Subcutaneous abdominal adipose tissue (tissue), 5 donors: ENCODE measurements at regions not wholly inside any gene's neighbourhood (a gene's known extent, or its start where the extent isn't known, plus 50 kb on each side); places are given as distances from the start of the nearest gene placed in this dataset.

Experiments used
- H3K27ac ChIP-seq: one replicate; pipeline ENCODE4 v1.7.0; 2013; ENCODE audit warnings: low read depth, mild to moderate bottlenecking, inconsistent platforms, low read length, moderate library complexity
- H3K27me3 ChIP-seq, 5 donors: one replicate each; pipeline ENCODE4 v1.7.0; 2013; ENCODE audit warnings: low read length in 5 of 5, inconsistent platforms in 1 of 5; ENCODE audit not compliant: control insufficient read depth in 5 of 5, insufficient read depth in 4 of 5
- H3K36me3 ChIP-seq, 5 donors: one replicate each; pipeline ENCODE4 v1.7.0; 2013; ENCODE audit warnings: low read length in 5 of 5; ENCODE audit not compliant: control insufficient read depth in 5 of 5, insufficient read depth in 5 of 5
- H3K4me1 ChIP-seq, 5 donors: one replicate each; pipeline ENCODE4 v1.7.0; 2013; ENCODE audit warnings: low read length in 5 of 5, mild to moderate bottlenecking in 3 of 5, moderate library complexity in 1 of 5; ENCODE audit not compliant: control insufficient read depth in 5 of 5, insufficient read depth in 5 of 5
- H3K4me3 ChIP-seq, 5 donors: one replicate each; pipeline ENCODE4 v1.7.0; 2013; ENCODE audit warnings: low read length in 5 of 5, low read depth in 1 of 5
- H3K9ac ChIP-seq, 5 donors: one replicate each; pipeline ENCODE4 v1.7.0; 2013; ENCODE audit warnings: low read length in 5 of 5, mild to moderate bottlenecking in 4 of 5, moderate library complexity in 3 of 5
- H3K9me3 ChIP-seq, 5 donors: one replicate each; pipeline ENCODE4 v1.7.0; 2013; ENCODE audit warnings: low read length in 5 of 5; ENCODE audit not compliant: control insufficient read depth in 5 of 5
- donor health status: healthy.
- donor health status: healthy.
- donor health status: healthy.
- donor health status: healthy.
- donor health status: healthy.

GRCh38 chr7:156459582-156459981 is 181.0 kb upstream of the RNF32 start:
- H3K9me3 ChIP-seq: peaks cover 0 to 6% (median 3%) of the 10 kb centered on the region in 5 donors
- H3K4me3 ChIP-seq: no peak overlapping the region
- no peaks in the 10 kb centered on the region for H3K36me3 ChIP-seq

GRCh38 chr7:156459067-156459466 is 181.5 kb upstream of the RNF32 start:
- no peak overlapping the region for H3K27ac ChIP-seq
- H3K9ac ChIP-seq: no peak overlapping the region
- H3K36me3 ChIP-seq: no peaks in the 10 kb centered on the region
- peaks cover 0 to 1% (median 0%) of the 10 kb centered on the region in 5 donors for H3K9me3 ChIP-seq
- no peak overlapping the region for H3K4me3 ChIP-seq
- H3K27me3 ChIP-seq: peaks cover 0 to 5% (median 2%) of the 10 kb centered on the region in 5 donors
- no peaks in the 10 kb centered on the region for H3K4me1 ChIP-seq

More at GRCh38 chr7:156459582-156459981, 181.0 kb upstream of the RNF32 start:
- H3K9ac ChIP-seq: no peak overlapping the region
- H3K27me3 ChIP-seq: peaks cover 0 to 5% (median 2%) of the 10 kb centered on the region in 5 donors
- H3K4me1 ChIP-seq: no peaks in the 10 kb centered on the region
- no peak overlapping the region for H3K27ac ChIP-seq

GRCh38 chr7:156458011-156458410 is 182.6 kb upstream of the RNF32 start:
- H3K27me3 ChIP-seq: peaks cover 0 to 5% (median 2%) of the 10 kb centered on the region in 5 donors
- no peaks in the 10 kb centered on the region for H3K36me3 ChIP-seq
- H3K9me3 ChIP-seq: no peaks in the 10 kb centered on the region
- no peak overlapping the region for H3K27ac ChIP-seq
- no peak overlapping the region for H3K9ac ChIP-seq
- H3K4me3 ChIP-seq: no peak overlapping the region
- no peaks in the 10 kb centered on the region for H3K4me1 ChIP-seq

GRCh38 chr7:156456503-156457115 is 184.0 kb upstream of the RNF32 start:
- Histone ChIP-seq H3K27me3 (peaks cover 0 to 5% (median 0%) of the 10 kb centered on the region in 5 donors), H3K27ac (no peak overlapping the region), H3K4me3 (no peak overlapping the region), H3K36me3 (no peaks in the 10 kb centered on the region), H3K9me3 (no peaks in the 10 kb centered on the region), H3K4me1 (no peaks in the 10 kb centered on the region), H3K9ac (no peak overlapping the region)

GRCh38 chr7:156456032-156456431 is 184.5 kb upstream of the RNF32 start:
- H3K4me3 ChIP-seq: no peak overlapping the region
- no peaks in the 10 kb centered on the region for H3K36me3 ChIP-seq
- H3K9ac ChIP-seq: no peak overlapping the region
- no peaks in the 10 kb centered on the region for H3K4me1 ChIP-seq
- H3K9me3 ChIP-seq: no peaks in the 10 kb centered on the region
- H3K27ac ChIP-seq: no peak overlapping the region
- peaks cover 0 to 5% (median 0%) of the 10 kb centered on the region in 5 donors for H3K27me3 ChIP-seq

- H3K27ac ChIP-seq: no peak overlapping the region
- no peak overlapping the region for H3K4me3 ChIP-seq
- H3K4me1 ChIP-seq: no peaks in the 10 kb centered on the region
- no peak overlapping the region for H3K9ac ChIP-seq
- no peaks in the 10 kb centered on the region for H3K27me3 ChIP-seq
- no peaks in the 10 kb centered on the region for H3K36me3 ChIP-seq
- peaks cover 0 to 8% (median 0%) of the 10 kb centered on the region in 5 donors for H3K9me3 ChIP-seq
Measured at GRCh38 chr7:156450473-156450872, 190.1 kb upstream of the RNF32 start.

- Histone ChIP-seq H3K27me3 (no peaks in the 10 kb centered on the region), H3K4me1 (no peaks in the 10 kb centered on the region), H3K9me3 (peaks cover 0 to 8% (median 0%) of the 10 kb centered on the region in 5 donors), H3K9ac (no peak overlapping the region), H3K4me3 (no peak overlapping the region), H3K27ac (no peak overlapping the region), H3K36me3 (no peaks in the 10 kb centered on the region)
Measured at GRCh38 chr7:156448918-156449317, 191.7 kb upstream of the RNF32 start.

GRCh38 chr7:156446990-156447389 is 193.6 kb upstream of the RNF32 start:
- H3K4me1 ChIP-seq: no peaks in the 10 kb centered on the region
- H3K9ac ChIP-seq: no peak overlapping the region
- H3K36me3 ChIP-seq: no peaks in the 10 kb centered on the region
- H3K4me3 ChIP-seq: no peak overlapping the region
- H3K27ac ChIP-seq: no peak overlapping the region
- no peaks in the 10 kb centered on the region for H3K27me3 ChIP-seq
- peaks cover 0 to 8% (median 0%) of the 10 kb centered on the region in 5 donors for H3K9me3 ChIP-seq

- H3K4me1 ChIP-seq: no peaks in the 10 kb centered on the region
- no peaks in the 10 kb centered on the region for H3K36me3 ChIP-seq
- no peak overlapping the region for H3K4me3 ChIP-seq
- H3K27ac ChIP-seq: no peak overlapping the region
- H3K9ac ChIP-seq: no peak overlapping the region
- H3K9me3 ChIP-seq: peaks cover 0 to 8% (median 0%) of the 10 kb centered on the region in 5 donors
- H3K27me3 ChIP-seq: no peaks in the 10 kb centered on the region
Measured at GRCh38 chr7:156445997-156446761, 194.4 kb upstream of the RNF32 start.

- no peaks in the 10 kb centered on the region for H3K27me3 ChIP-seq
- H3K4me1 ChIP-seq: peaks cover 0 to 4% (median 0%) of the 10 kb centered on the region in 5 donors
- no peaks in the 10 kb centered on the region for H3K36me3 ChIP-seq
- H3K9me3 ChIP-seq: no peaks in the 10 kb centered on the region
- H3K9ac ChIP-seq: no peak overlapping the region
- H3K27ac ChIP-seq: no peak overlapping the region
- H3K4me3 ChIP-seq: no peak overlapping the region
Measured at GRCh38 chr7:156442516-156442915, 198.1 kb upstream of the RNF32 start.
